NCI-H187 treated with DMSO at 0.1 percent for 48 hours (cell line): ENCODE measurements at regions not wholly inside any gene's neighbourhood (a gene's known extent, or its start where the extent isn't known, plus 50 kb on each side); places are given as distances from the start of the nearest gene placed in this dataset.

ENCODE experiments used
- DNase-seq: peaks from one replicate; lab custom pipeline; 2025; lab: John Stamatoyannopoulos, UW

- no peak for DNase-seq
Observed at GRCh38 chr18:29241199-29241598, 1064.3 kb upstream of the CDH2 start.

GRCh38 chr18:29234751-29235150 lies 1057.8 kb upstream of the CDH2 start:
- no peak for DNase-seq

GRCh38 chr18:29226213-29226612 lies 1049.3 kb upstream of the CDH2 start:
- DNase-seq: no peak

DNA sequence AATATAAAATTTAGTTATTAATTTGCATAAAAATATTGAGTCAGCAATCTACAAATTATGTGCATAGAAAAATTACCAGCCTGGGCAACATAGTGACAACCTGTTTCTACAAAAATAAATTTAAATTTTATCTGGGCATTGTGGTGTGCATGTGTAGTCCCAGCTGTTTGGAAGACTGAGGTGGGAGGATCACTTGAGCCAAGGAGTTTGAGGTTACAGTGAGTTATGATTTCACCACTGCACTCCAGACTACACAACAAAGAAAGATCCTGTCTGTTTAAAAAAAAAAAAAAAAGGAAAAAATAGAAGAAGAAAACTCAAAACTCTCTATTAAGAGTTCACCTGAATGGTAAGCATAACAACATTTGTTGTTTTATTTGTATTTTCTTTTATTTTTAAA lies 1048.4 kb upstream of the CDH2 start:
- DNase-seq: no peak

- DNase-seq: no peak
Observed at GRCh38 chr18:29218091-29218490, 1041.2 kb upstream of the CDH2 start.

- no peak for DNase-seq
Observed at GRCh38 chr18:29217124-29217915, 1040.4 kb upstream of the CDH2 start.

GRCh38 chr18:29198834-29199233 lies 1021.9 kb upstream of the CDH2 start:
- DNase-seq: no peak

DNA sequence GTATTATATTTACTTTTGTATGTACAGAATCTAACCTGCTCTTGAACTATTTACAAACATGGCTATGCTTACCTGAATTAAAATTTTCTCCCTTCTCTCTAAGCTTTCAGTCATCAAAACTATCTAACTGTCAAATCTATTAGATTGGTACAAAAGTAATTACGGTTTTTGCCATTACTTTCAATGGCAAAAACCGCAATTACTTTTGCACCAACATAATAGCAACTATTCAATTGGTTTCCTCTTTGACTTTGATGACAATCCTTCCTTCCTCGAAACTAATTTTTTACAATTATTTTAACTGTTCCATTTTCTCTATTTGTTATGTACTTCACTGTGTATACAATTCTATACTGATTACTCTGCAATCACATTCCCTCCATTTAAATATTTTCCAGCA lies 1019.4 kb upstream of the CDH2 start:
- DNase-seq: no peak

- no peak for DNase-seq
Observed at GRCh38 chr18:29191263-29191662, 1014.3 kb upstream of the CDH2 start.

GRCh38 chr18:29188760-29189159 lies 1011.8 kb upstream of the CDH2 start:
- no peak for DNase-seq

DNA sequence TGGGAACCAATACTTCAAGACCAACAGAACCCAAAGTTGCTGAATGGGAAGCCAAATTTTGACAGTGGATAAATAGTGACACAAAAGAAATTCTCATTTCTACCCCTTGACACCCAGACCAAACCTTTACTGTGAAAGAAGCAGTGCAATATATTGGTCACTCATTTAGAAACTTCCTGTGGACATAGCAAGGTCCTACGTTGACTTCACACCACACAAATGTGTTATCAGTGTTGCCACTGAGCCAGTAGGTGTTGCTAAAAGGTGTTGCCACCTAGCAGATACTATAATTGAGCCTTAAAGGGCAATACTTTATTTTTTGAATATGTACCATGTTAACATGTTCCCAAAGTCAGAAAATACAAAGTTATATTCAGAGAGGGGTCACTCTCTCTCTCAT lies 1008.9 kb upstream of the CDH2 start:
- no peak for DNase-seq

GRCh38 chr18:29184654-29185053 lies 1007.7 kb upstream of the CDH2 start:
- no peak for DNase-seq

DNA sequence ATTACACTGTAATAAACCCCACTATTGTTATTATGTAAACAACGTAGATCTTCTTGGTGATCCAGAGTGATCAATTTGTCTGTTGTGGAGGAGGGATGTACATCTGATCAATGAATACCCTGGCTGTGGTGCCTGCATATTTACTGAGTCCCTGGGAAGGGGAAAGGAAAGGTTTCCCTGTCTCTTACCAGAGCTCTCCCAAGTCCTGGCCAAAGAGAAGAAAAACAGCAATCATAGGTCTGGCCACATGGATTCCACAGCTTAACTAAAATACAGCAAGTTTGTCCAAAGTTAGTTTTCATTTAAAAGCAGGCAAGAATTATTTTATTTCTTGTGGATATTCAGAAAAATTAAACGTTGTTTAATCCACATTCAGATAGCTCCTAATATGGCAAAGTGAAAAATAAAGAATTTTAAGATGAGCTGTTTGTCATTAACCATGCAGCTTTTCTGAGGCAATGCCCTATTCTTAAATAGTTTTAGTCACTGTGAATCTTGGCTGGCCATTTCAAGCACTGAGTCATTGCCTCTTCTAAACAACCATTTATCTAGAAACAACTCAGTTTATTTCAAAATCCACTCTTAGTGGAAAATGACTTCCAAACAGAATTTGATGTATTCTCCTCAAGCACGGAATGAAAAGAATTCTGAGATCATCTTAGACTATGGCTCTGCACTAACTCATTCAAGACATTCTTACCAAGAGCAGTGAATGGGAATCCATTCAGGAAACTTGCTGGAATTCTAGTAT lies 1004.4 kb upstream of the CDH2 start:
- no peak for DNase-seq

GRCh38 chr18:29176681-29177080 lies 999.8 kb upstream of the CDH2 start:
- DNase-seq: no peak

DNA sequence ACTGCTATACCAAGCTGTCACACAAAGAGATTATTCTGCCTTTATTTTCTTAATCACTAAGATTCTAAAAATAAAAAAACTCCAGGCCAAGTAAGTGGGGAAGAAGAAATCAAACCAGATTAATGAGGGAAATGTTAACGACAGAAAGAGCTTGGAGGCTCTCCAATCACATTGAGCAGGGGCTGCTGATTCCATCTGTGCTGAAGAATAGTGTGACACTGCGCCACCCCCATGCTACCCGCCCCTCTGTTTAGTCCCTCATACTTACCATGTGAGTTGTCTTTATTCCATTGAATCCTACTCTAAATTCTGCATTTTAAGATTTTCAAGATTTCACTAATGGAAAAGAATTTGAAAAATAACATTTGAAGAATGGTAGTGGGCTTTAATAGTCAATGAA lies 998.0 kb upstream of the CDH2 start:
- no peak for DNase-seq

DNA sequence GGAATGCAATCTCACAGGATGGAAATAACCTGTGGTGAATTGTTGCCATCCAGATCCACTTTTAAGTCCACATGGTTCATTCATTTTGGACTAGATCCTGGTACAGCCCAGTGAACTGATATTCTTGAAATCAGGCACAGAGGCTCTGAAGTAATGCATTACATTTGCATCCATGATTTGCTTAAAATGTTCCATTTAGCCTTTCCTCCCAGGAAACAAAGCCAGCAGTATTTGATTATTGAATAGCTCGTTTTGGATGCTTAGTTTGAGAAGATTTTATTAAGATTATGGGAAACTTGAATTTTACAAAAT lies 995.8 kb upstream of the CDH2 start:
- DNase-seq: no peak

DNA sequence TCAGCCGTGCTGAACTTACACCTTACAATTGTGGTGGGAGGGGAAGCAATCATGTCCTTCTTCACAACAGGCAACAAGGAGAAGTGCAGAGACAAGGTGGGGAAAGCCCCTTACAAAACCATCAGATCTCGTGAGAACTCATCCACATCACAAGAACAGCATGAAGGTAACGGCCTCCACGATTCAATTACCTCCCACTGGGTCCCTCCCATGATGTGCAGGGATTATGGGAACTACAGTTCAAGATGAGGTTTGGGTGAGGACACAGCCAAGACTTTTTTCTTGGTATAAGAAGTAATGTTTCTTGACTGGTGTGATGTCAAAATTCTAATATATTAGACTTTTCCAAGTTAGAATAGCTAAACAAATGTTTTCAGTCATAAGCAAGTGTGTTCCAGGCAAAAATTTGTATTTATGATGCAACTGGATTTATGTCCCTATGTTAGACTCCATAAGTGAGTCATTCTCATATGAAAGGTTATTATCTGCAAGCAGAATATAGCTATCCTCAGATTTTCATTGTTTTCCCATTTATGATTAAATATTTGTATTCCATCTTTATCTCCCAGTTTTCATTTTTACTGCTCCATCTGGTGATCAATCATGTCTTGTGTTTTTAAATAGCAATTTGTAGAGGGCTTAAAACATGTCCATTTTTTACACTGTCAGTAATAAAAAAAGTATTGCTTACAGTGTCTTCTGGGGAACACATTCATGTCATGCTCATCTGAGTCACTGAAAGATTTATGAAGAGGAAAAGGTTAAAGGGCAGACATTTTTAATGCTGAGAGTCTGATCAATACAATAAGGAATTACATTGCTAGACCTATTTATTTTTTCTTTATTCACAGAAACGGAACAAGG lies 995.2 kb upstream of the CDH2 start:
- no peak for DNase-seq

DNA sequence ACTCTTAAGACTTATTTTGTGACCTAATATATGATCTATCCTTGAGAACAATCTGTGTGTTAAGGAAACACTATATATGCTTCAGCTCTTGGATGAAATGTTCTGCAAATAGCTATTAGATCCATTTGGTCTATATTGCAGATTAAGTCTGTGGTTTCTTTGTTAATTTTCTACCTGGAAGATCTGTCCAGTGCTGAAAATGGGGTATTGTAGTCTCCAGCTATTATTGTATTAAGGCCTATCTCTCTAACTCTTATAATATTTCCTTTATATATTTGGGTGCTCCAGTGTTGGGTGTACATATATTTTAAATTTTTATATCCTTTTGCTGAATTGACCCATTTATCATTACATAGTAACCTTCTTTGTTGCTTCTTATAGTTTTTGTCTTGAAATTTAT lies 992.7 kb upstream of the CDH2 start:
- no peak for DNase-seq

- no peak for DNase-seq
Observed at GRCh38 chr18:29164993-29165599, 988.2 kb upstream of the CDH2 start.

DNA sequence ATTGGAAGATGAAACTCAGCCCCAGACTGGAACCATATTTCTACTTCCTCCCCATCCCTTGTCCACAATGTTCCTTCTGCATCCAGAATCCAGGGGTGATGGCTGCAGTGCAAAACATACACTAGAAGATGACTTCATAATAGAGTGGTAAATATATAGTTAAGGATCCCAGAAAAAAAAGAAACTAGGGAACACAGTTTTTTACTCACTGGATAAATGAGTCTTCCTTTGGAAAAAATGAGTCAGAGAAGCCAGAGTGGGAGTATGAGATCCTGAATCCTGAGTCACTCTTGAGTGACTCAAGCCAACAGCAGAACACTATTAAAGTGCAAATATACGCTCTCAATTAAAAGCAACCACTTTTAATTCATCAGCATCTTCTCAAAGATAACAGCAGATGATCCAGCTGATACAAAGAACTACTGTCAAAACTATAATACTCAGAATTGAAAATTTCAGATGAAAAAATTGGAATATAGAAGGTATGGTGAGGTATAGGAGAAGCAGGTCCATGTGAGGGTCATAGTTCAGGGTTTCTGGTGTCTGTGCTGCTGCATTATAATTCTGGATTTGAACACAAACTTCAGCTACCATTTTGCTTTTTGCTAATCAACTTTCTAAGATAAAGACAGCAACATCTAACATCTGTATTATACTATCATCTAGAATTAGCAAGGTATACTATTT lies 987.2 kb upstream of the CDH2 start:
- DNase-seq: no peak

GRCh38 chr18:29163596-29163995 lies 986.7 kb upstream of the CDH2 start:
- no peak for DNase-seq

- no peak for DNase-seq
Observed at GRCh38 chr18:29161429-29161828, 984.5 kb upstream of the CDH2 start.
